CD4-positive, alpha-beta T cell (primary cell): ENCODE measurements at regions not wholly inside any gene's neighbourhood (a gene's known extent, or its start where the extent isn't known, plus 50 kb on each side); places are given as distances from the start of the nearest gene placed in this dataset.

Source experiments
- ATAC-seq: fragments of 200-7000 bp; cut with Tn5 transposase; one replicate; pipeline ENCODE4 v1.10.0; 2022; ENCODE audit warnings: mild to moderate bottlenecking; ENCODE audit not compliant: poor library complexity
- CTCF ChIA-PET: fragments of 350-600 bp; sonication (Branson Sonifier 250); formaldehyde crosslinking; loops from one replicate; lab custom pipeline; 2021; ENCODE audit warnings: antibody characterized with exemption, inconsistent platforms; lab: Charles Lee
- POLR2A ChIA-PET: fragments of 350-600 bp; sonication (Branson Sonifier 250); formaldehyde crosslinking; loops from one replicate; lab custom pipeline; 2021; ENCODE audit warnings: antibody characterized with exemption, inconsistent platforms; lab: Charles Lee
- DNase-seq, 14 experiments: peaks; one replicate each; pipeline ENCODE4 v3.0.0-alpha.2; 2013 to 2020; ENCODE audit warnings: mixed read lengths in 2 of 14
- H3K27ac ChIP-seq, 2 donors: one replicate each; pipeline versions ENCODE4 v1.5.1 to v1.7.0; 2013; ENCODE audit warnings: low read length in 2 of 2, low read depth in 1 of 2, mild to moderate bottlenecking in 1 of 2
- H3K27me3 ChIP-seq, 2 experiments: 1 replicate in 1 of 2; 2 replicates in 1 of 2; pipeline versions ENCODE4 v1.6.1 to v1.7.0; 2013; ENCODE audit warnings: low read length in 2 of 2, control low read depth in 1 of 2, mild to moderate bottlenecking in 1 of 2, moderate library complexity in 1 of 2; ENCODE audit not compliant: insufficient read depth in 2 of 2, control insufficient read depth in 1 of 2
- H3K36me3 ChIP-seq: one replicate; pipeline ENCODE4 v1.6.1; 2013; ENCODE audit warnings: low read length, control low read depth; ENCODE audit not compliant: insufficient read depth
- H3K4me1 ChIP-seq: one replicate; pipeline ENCODE4 v1.6.1; 2013; ENCODE audit warnings: low read length, control low read depth; ENCODE audit not compliant: insufficient read depth
- H3K4me3 ChIP-seq: one replicate; pipeline ENCODE4 v1.5.1; 2013; ENCODE audit warnings: mild to moderate bottlenecking, low read length, moderate library complexity
- H3K9me3 ChIP-seq, 2 experiments: 1 replicate in 1 of 2; 2 replicates in 1 of 2; pipeline versions ENCODE4 v1.6.1 to v1.7.0; 2013; ENCODE audit warnings: low read length in 2 of 2, mild to moderate bottlenecking in 2 of 2, control low read depth in 1 of 2, moderate library complexity in 1 of 2; ENCODE audit not compliant: control insufficient read depth in 1 of 2, insufficient read depth in 1 of 2
- H3K27ac Mint-ChIP-seq: one replicate; pipeline ENCODE4 v1.8.0; 2020; ENCODE audit warnings: mixed read lengths
- H3K27me3 Mint-ChIP-seq: one replicate; pipeline ENCODE4 v1.8.0; 2021; ENCODE audit warnings: mixed read lengths
- H3K36me3 Mint-ChIP-seq: one replicate; pipeline ENCODE4 v1.8.0; 2021; ENCODE audit warnings: low read depth, mixed read lengths
- H3K4me1 Mint-ChIP-seq: one replicate; pipeline ENCODE4 v1.8.0; 2021; ENCODE audit warnings: low read depth, mixed read lengths
- H3K4me3 Mint-ChIP-seq: one replicate; pipeline ENCODE4 v1.8.0; 2020; ENCODE audit warnings: mild to moderate bottlenecking, mixed read lengths
- H3K9me3 Mint-ChIP-seq: one replicate; pipeline ENCODE4 v1.8.0; 2020; ENCODE audit warnings: mixed read lengths
- intact Hi-C, 2 experiments: fragments of 100-400 bp; cut with DNase I in 1 of 2; cut with micrococcal nuclease in 1 of 2; formaldehyde crosslinking; loops; one replicate each; pipeline versions ENCODE4 v1.15.1 to v1.9.0; 2023 to 2025; cut with DNase I, micrococcal nuclease
- TF ChIP-seq, protein P1 (sequence below): fragments of 200-600 bp; IDR thresholded peaks from one replicate; pipeline ENCODE4 v1.8.0; 2022; ENCODE audit warnings: antibody characterized with exemption, mild to moderate bottlenecking

DNA sequence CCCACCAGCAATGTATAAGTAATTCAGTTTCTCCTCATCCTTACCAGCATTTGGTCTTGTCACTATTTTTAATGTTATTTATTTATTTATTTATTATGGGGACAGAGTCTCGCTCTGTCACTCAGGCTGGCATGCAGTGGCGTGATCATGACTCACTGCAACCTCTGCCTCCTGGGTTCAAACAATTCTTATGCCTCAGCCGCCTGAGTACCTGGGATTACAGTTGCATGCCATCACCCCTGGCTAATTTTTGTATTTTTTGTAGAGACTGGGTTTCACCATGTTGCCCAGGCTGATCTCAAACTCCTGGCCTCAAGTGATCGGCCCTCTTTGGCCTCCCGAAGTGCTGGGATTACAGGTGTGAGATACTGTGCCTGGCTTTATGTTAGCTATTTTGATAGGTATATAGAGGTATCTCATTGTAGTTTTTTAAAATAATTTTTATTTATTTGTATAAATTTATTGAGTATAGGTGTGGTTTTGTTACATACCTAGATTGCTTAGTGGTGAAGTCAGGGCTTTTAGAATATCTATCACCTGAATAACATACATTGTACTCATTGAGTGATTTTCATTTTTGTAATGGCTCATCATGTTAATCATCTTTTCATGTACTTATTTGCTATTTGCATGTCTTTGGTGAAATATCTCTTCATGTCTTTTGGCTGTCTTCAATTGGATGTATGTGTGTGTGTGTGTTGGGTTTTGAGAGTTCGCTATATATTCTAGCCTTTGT, 53.3 kb downstream of the TANC2 start:
- Histone ChIP-seq H3K27me3 (no peaks in the 10 kb centered on the region), H3K4me3 (no peak overlapping the region), H3K9me3 (peaks cover 0 to 6% of the 10 kb centered on the region in 2 experiments), H3K4me1 (no peaks in the 10 kb centered on the region), H3K27ac (no peak overlapping the region), H3K36me3 (no peaks in the 10 kb centered on the region)
- Mint-ChIP-seq H3K27ac (no peak overlapping the region), H3K36me3 (peaks cover 12% of the 10 kb centered on the region), H3K9me3 (no peaks in the 10 kb centered on the region), H3K4me1 (no peaks in the 10 kb centered on the region), H3K4me3 (no peak overlapping the region), H3K27me3 (no peaks in the 10 kb centered on the region)
- ATAC-seq (no peak), DNase-seq (no peak)
- intact Hi-C loops = no loop called here
- TF ChIP-seq, protein P1, sequence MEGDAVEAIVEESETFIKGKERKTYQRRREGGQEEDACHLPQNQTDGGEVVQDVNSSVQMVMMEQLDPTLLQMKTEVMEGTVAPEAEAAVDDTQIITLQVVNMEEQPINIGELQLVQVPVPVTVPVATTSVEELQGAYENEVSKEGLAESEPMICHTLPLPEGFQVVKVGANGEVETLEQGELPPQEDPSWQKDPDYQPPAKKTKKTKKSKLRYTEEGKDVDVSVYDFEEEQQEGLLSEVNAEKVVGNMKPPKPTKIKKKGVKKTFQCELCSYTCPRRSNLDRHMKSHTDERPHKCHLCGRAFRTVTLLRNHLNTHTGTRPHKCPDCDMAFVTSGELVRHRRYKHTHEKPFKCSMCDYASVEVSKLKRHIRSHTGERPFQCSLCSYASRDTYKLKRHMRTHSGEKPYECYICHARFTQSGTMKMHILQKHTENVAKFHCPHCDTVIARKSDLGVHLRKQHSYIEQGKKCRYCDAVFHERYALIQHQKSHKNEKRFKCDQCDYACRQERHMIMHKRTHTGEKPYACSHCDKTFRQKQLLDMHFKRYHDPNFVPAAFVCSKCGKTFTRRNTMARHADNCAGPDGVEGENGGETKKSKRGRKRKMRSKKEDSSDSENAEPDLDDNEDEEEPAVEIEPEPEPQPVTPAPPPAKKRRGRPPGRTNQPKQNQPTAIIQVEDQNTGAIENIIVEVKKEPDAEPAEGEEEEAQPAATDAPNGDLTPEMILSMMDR = no peak
- ChIA-PET CTCF (interaction anchor here (0.6 kb wide), 1 partner anchor 148 kb away, joined by 3 read pairs; no protein-coding TSS in a partner anchor), POLR2A (no interaction called here)

DNA sequence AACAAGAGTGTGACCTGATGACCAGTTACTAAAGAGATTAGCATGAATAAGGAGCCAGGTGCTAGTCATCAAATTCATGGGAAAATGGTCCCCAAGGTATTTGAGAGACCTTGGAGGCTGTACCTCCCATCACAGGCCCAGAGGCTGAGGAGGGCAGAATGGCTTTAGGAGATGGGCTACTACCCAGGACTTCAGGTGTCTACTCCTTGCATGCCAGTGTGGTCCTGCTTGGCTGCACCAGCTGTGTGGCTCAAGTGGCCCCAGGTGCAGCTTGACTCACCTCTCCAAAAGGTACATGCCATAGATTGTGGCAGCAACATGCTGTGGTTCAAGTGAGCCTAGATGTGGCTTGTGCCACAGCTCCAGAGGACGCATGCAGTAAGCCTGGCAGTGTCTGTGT, 56.5 kb downstream of the TANC2 start:
- Histone ChIP-seq H3K27ac (no peak overlapping the region), H3K27me3 (no peaks in the 10 kb centered on the region), H3K4me3 (no peak overlapping the region), H3K9me3 (peaks cover 0 to 6% of the 10 kb centered on the region in 2 experiments), H3K4me1 (no peaks in the 10 kb centered on the region), H3K36me3 (no peaks in the 10 kb centered on the region)
- no peak for ATAC-seq
- intact Hi-C loops = no loop called here
- TF ChIP-seq, protein P1 = no peak
- Mint-ChIP-seq H3K4me3 (no peak overlapping the region), H3K9me3 (no peaks in the 10 kb centered on the region), H3K4me1 (no peaks in the 10 kb centered on the region), H3K27me3 (no peaks in the 10 kb centered on the region), H3K27ac (no peak overlapping the region), H3K36me3 (peaks cover 9% of the 10 kb centered on the region)
- ChIA-PET CTCF (no interaction called here), POLR2A (no interaction called here)
- DNase-seq = no peak

DNA sequence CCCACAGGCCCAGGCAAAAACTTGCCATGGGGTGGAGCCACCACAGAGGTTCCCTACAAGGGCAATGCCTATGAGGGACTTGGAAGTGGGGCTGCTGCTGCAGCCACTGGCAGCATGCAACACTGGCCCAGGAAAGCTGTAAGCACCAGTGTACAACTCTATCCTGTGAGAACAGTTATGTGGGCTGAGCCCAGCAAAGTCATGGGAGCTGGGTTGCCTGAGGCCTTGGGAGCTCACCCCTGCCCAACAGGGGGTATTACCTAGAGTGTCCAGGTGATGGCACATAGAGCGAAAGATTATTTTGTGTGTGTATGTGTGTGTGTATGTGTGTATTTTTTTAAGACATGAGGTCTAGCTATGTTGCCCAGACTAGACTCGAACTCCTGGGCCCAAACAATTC, 57.0 kb downstream of the TANC2 start:
- H3K36me3 Mint-ChIP-seq = peaks cover 9% of the 10 kb centered on the region
- DNase-seq (no peak), ATAC-seq (no peak)
- no peaks in the 10 kb centered on the region for H3K27me3 Mint-ChIP-seq
- H3K36me3 ChIP-seq = no peaks in the 10 kb centered on the region
- H3K4me1 Mint-ChIP-seq = no peaks in the 10 kb centered on the region
- H3K4me1 ChIP-seq = no peaks in the 10 kb centered on the region
- intact Hi-C loops = no loop called here
- H3K27me3 ChIP-seq = no peaks in the 10 kb centered on the region
- H3K9me3 ChIP-seq = peaks cover 0 to 6% of the 10 kb centered on the region in 2 experiments
- no peaks in the 10 kb centered on the region for H3K9me3 Mint-ChIP-seq
- H3K4me3 Mint-ChIP-seq = no peak overlapping the region
- no peak overlapping the region for H3K4me3 ChIP-seq
- no peak overlapping the region for H3K27ac ChIP-seq
- H3K27ac Mint-ChIP-seq = no peak overlapping the region
- TF ChIP-seq, protein P1 = no peak
- ChIA-PET CTCF (no interaction called here), POLR2A (no interaction called here)
